Left kidney (tissue), 1 donor: ENCODE measurements at regions not wholly inside any gene's neighbourhood (a gene's known extent, or its start where the extent isn't known, plus 50 kb on each side); places are given as distances from the start of the nearest gene placed in this dataset.

ENCODE experiments used
- DNase-seq: peaks from one replicate; pipeline ENCODE4 v3.0.0-alpha.2; 2013

- DNase-seq = no peak
Measured at GRCh38 chr18:68462766-68463165, 252.1 kb downstream of the TMX3 start.

- DNase-seq = no peak
Measured at GRCh38 chr18:68462148-68462547, 252.8 kb downstream of the TMX3 start.

GRCh38 chr18:68461481-68462018 is 253.4 kb downstream of the TMX3 start:
- no peak for DNase-seq

GRCh38 chr18:68459968-68460367 is 254.9 kb downstream of the TMX3 start:
- no peak for DNase-seq

GRCh38 chr18:68456985-68457384 is 257.9 kb downstream of the TMX3 start:
- DNase-seq = no peak

GRCh38 chr18:68455229-68455603 is 259.7 kb downstream of the TMX3 start:
- no peak for DNase-seq

GRCh38 chr18:68454511-68455228 is 260.2 kb downstream of the TMX3 start:
- DNase-seq = no peak

- no peak for DNase-seq
Measured at GRCh38 chr18:68449292-68449691, 265.6 kb downstream of the TMX3 start.

- no peak for DNase-seq
Measured at GRCh38 chr18:68448736-68449135, 266.2 kb downstream of the TMX3 start.

GRCh38 chr18:68447286-68447685 is 267.6 kb downstream of the TMX3 start:
- no peak for DNase-seq

- no peak for DNase-seq
Measured at GRCh38 chr18:68445668-68446426, 269.1 kb downstream of the TMX3 start.

GRCh38 chr18:68445136-68445535 is 269.8 kb downstream of the TMX3 start:
- DNase-seq = no peak

- DNase-seq = no peak
Measured at GRCh38 chr18:68441241-68441640, 273.7 kb downstream of the TMX3 start.

- DNase-seq = no peak
Measured at GRCh38 chr18:68440433-68440832, 274.5 kb downstream of the TMX3 start.

GRCh38 chr18:68439642-68440041 is 275.3 kb downstream of the TMX3 start:
- peak; percentile 18 for DNase-seq

GRCh38 chr18:68438983-68439382 is 275.9 kb downstream of the TMX3 start:
- DNase-seq = peak; percentile 4

GRCh38 chr18:68438536-68438935 is 276.4 kb downstream of the TMX3 start:
- DNase-seq = no peak

- no peak for DNase-seq
Measured at GRCh38 chr18:68436485-68436884, 278.4 kb downstream of the TMX3 start.

- DNase-seq = no peak
Measured at GRCh38 chr18:68435581-68435980, 279.3 kb downstream of the TMX3 start.

GRCh38 chr18:68431922-68432198 is 283.0 kb downstream of the TMX3 start:
- no peak for DNase-seq

- DNase-seq = no peak
Measured at GRCh38 chr18:68431111-68431921, 283.6 kb downstream of the TMX3 start.

GRCh38 chr18:68429841-68430240 is 285.1 kb downstream of the TMX3 start:
- no peak for DNase-seq

- no peak for DNase-seq
Measured at GRCh38 chr18:68429111-68429510, 285.8 kb downstream of the TMX3 start.
